H1 (cell line): ENCODE measurements at regions not wholly inside any gene's neighbourhood (a gene's known extent, or its start where the extent isn't known, plus 50 kb on each side); places are given as distances from the start of the nearest gene placed in this dataset.

ENCODE experiments used
- CTCF ChIA-PET: fragments of 300-600 bp; sonication (Branson Sonifier 250); formaldehyde crosslinking; loops from one replicate; lab custom pipeline; 2021; ENCODE audit not compliant: partially characterized antibody; lab: Charles Lee
- POLR2A ChIA-PET: fragments of 300-600 bp; sonication (Branson Sonifier 250); formaldehyde crosslinking; loops from one replicate; lab custom pipeline; 2021; ENCODE audit warnings: inconsistent platforms; ENCODE audit not compliant: partially characterized antibody; lab: Charles Lee
- DNase-seq, 2 experiments: peaks; one replicate each; pipeline versions ENCODE4 v3.0.0 to v3.0.0-alpha.2; 2010 to 2022; ENCODE audit warnings: low spot score in 2 of 2, low read depth in 1 of 2, mixed read lengths in 1 of 2
- FAIRE-seq: peaks from 2 replicates; lab custom pipeline; 2011; peaks lifted over from hg19 to GRCh38; lab: Jason Lieb, UNC
- H2AFZ ChIP-seq: 2 replicates; pipeline ENCODE4 v1.8.1; 2012; ENCODE audit warnings: low read length, inconsistent platforms
- H2AK5ac ChIP-seq: 2 replicates; pipeline ENCODE4 v1.6.1; 2013; ENCODE audit warnings: low read depth, low read length
- H2BK120ac ChIP-seq: replicated peaks from 2 replicates; pipeline ENCODE3; 2013; ENCODE audit warnings: low read depth, low read length, inconsistent platforms
- H2BK12ac ChIP-seq: 2 replicates; pipeline ENCODE4 v1.6.1; 2013; ENCODE audit warnings: low read depth, low read length
- H2BK15ac ChIP-seq: 2 replicates; pipeline ENCODE4 v1.6.1; 2013; ENCODE audit warnings: low read length
- H2BK20ac ChIP-seq: 2 replicates; pipeline ENCODE4 v1.6.1; 2013; ENCODE audit warnings: low read length
- H2BK5ac ChIP-seq: 2 replicates; pipeline ENCODE4 v1.6.1; 2013; ENCODE audit warnings: low read depth, low read length
- H3K14ac ChIP-seq: 2 replicates; pipeline ENCODE4 v1.6.1; 2013; ENCODE audit warnings: inconsistent platforms; ENCODE audit not compliant: insufficient read length
- H3K18ac ChIP-seq: 2 replicates; pipeline ENCODE4 v1.6.1; 2013; ENCODE audit warnings: low read length; ENCODE audit errors: extremely low read depth
- H3K23ac ChIP-seq: 2 replicates; pipeline ENCODE4 v1.6.1; 2013; ENCODE audit warnings: inconsistent platforms; ENCODE audit not compliant: insufficient read length
- H3K23me2 ChIP-seq: 2 replicates; pipeline ENCODE4 v1.6.1; 2013; ENCODE audit warnings: low read depth, low read length
- H3K27ac ChIP-seq: 2 replicates; pipeline ENCODE4 v1.6.1; 2011; ENCODE audit warnings: low read depth, low read length, inconsistent platforms
- H3K27me3 ChIP-seq, 4 experiments: replicated peaks in 1 of 4; 1 replicate in 1 of 4; 2 replicates in 3 of 4; pipeline versions ENCODE4 v1.6.1 to v1.8.1; 2011 to 2013; ENCODE audit warnings: low read length in 3 of 4, mild to moderate bottlenecking in 3 of 4, inconsistent platforms in 2 of 4, mixed read lengths in 2 of 4, moderate library complexity in 1 of 4; ENCODE audit not compliant: control insufficient read depth in 3 of 4, insufficient read depth in 3 of 4; ENCODE audit errors: extremely low read depth in 1 of 4
- H3K36me3 ChIP-seq, 4 experiments: 2 replicates each; pipeline versions ENCODE4 v1.6.1 to v1.8.1; 2011 to 2013; ENCODE audit warnings: mild to moderate bottlenecking in 4 of 4, low read length in 3 of 4, moderate library complexity in 2 of 4, control low read depth in 1 of 4, inconsistent platforms in 1 of 4; ENCODE audit not compliant: insufficient read depth in 4 of 4, control insufficient read depth in 2 of 4
- H3K4ac ChIP-seq: replicated peaks from 2 replicates; pipeline ENCODE3; 2013; ENCODE audit warnings: low read length, low read depth, mixed read lengths, inconsistent platforms; ENCODE audit not compliant: insufficient read length
- H3K4me1 ChIP-seq, 4 experiments: replicated peaks in 1 of 4; 1 replicate in 1 of 4; 2 replicates in 3 of 4; pipeline versions ENCODE4 v1.6.1 to v1.8.1; 2011 to 2013; ENCODE audit warnings: low read length in 3 of 4, inconsistent platforms in 2 of 4, mixed read lengths in 1 of 4; ENCODE audit not compliant: insufficient read depth in 4 of 4, control insufficient read depth in 3 of 4
- H3K4me2 ChIP-seq, 2 experiments: 2 replicates each; pipeline versions ENCODE4 v1.6.1 to v1.8.1; 2011 to 2013; ENCODE audit warnings: low read depth in 2 of 2, low read length in 2 of 2, control low read depth in 1 of 2, inconsistent platforms in 1 of 2, mild to moderate bottlenecking in 1 of 2; ENCODE audit not compliant: insufficient read depth in 1 of 2
- H3K4me3 ChIP-seq, 4 experiments: fragments of 200-600, 300-600 bp in 1 of 4; sonication (generic), shearing (Covaris generic), sonication (Bioruptor Twin) in 1 of 4; 2 replicates each; pipeline versions ENCODE4 v1.5.1 to v1.8.1; 2011 to 2016; ENCODE audit warnings: low read length in 4 of 4, low read depth in 3 of 4, control low read depth in 2 of 4, inconsistent platforms in 2 of 4, mild to moderate bottlenecking in 2 of 4, mixed read lengths in 1 of 4, moderate library complexity in 1 of 4; ENCODE audit not compliant: insufficient read depth in 2 of 4; ENCODE audit errors: extremely low read depth in 1 of 4
- H3K56ac ChIP-seq: replicated peaks from 2 replicates; pipeline ENCODE3; 2013; ENCODE audit warnings: low read depth, mild to moderate bottlenecking, mixed read lengths, low read length, inconsistent platforms; ENCODE audit not compliant: insufficient read length
- H3K79me1 ChIP-seq: 2 replicates; pipeline ENCODE4 v1.6.1; 2013; ENCODE audit warnings: low read depth, low read length, control low read depth
- H3K79me2 ChIP-seq, 2 experiments: 2 replicates each; pipeline versions ENCODE4 v1.6.1 to v1.8.1; 2012 to 2013; ENCODE audit warnings: low read length in 2 of 2, mild to moderate bottlenecking in 2 of 2, inconsistent platforms in 1 of 2; ENCODE audit not compliant: insufficient read depth in 2 of 2, control insufficient read depth in 1 of 2
- H3K9ac ChIP-seq, 4 experiments: replicated peaks in 1 of 4; 1 replicate in 1 of 4; 2 replicates in 3 of 4; pipeline versions ENCODE4 v1.6.1 to v1.8.1; 2011 to 2013; ENCODE audit warnings: low read depth in 3 of 4, low read length in 3 of 4, control low read depth in 2 of 4, mild to moderate bottlenecking in 2 of 4, moderate library complexity in 2 of 4, inconsistent platforms in 1 of 4; ENCODE audit errors: extremely low read depth in 1 of 4
- H3K9me3 ChIP-seq, 2 experiments: 2 replicates each; pipeline versions ENCODE4 v1.6.1 to v1.8.1; 2012 to 2013; ENCODE audit warnings: mild to moderate bottlenecking in 2 of 2, moderate library complexity in 2 of 2, control low read depth in 1 of 2, inconsistent platforms in 1 of 2, low read depth in 1 of 2, low read length in 1 of 2, mixed read lengths in 1 of 2; ENCODE audit not compliant: insufficient read depth in 2 of 2
- H4K20me1 ChIP-seq, 2 experiments: replicated peaks in 1 of 2; 2 replicates each; pipeline versions ENCODE3 to v1.8.1; 2011 to 2013; ENCODE audit warnings: inconsistent platforms in 2 of 2, low read length in 2 of 2, mild to moderate bottlenecking in 1 of 2; ENCODE audit not compliant: insufficient read depth in 2 of 2, control insufficient read depth in 1 of 2
- H4K5ac ChIP-seq: 2 replicates; pipeline ENCODE4 v1.6.1; 2013; ENCODE audit warnings: low read length, low read depth, mixed read lengths, inconsistent platforms; ENCODE audit not compliant: insufficient read length
- H4K8ac ChIP-seq: 2 replicates; pipeline ENCODE4 v1.8.0; 2013; ENCODE audit warnings: mild to moderate bottlenecking, moderate library complexity, low read length, inconsistent platforms; ENCODE audit not compliant: insufficient read depth; ENCODE audit errors: extremely low read depth
- H4K91ac ChIP-seq: replicated peaks from 2 replicates; pipeline ENCODE3; 2013; ENCODE audit warnings: low read length, mixed read lengths, inconsistent platforms; ENCODE audit not compliant: insufficient read length
- BRCA1 ChIP-seq: IDR thresholded peaks from 2 replicates; pipeline ENCODE4 v1.6.1; 2012; ENCODE audit warnings: low read depth, low read length, improper control_type of control experiment
- EGR1 ChIP-seq: IDR thresholded peaks from 2 replicates; pipeline ENCODE4 v1.6.1; 2011; ENCODE audit warnings: low read depth, low read length, borderline replicate concordance
- EZH2 ChIP-seq: fragments of 200-600 bp; sonication (generic); IDR thresholded peaks from 2 replicates; pipeline ENCODE4 v1.7.1; 2012; ENCODE audit warnings: low read depth, mild to moderate bottlenecking, moderate library complexity, low read length, inconsistent platforms; ENCODE audit not compliant: severe bottlenecking
- GABPA ChIP-seq: IDR thresholded peaks from 2 replicates; pipeline ENCODE4 v1.6.1; 2011; ENCODE audit warnings: mild to moderate bottlenecking, low read length, moderate library complexity, borderline replicate concordance; ENCODE audit not compliant: insufficient read depth
- HDAC6 ChIP-seq: IDR thresholded peaks from one replicate; pipeline ENCODE4 v1.7.1; 2012; ENCODE audit warnings: low read depth, mild to moderate bottlenecking, inconsistent platforms, low read length, moderate library complexity
- POLR2AphosphoS5 ChIP-seq: IDR thresholded peaks from 2 replicates; pipeline ENCODE4 v1.6.1; 2011; ENCODE audit warnings: low read depth, low read length
- POU5F1 ChIP-seq: IDR thresholded peaks from 2 replicates; pipeline ENCODE4 v1.6.1; 2011; ENCODE audit warnings: low read depth, mild to moderate bottlenecking, low read length, moderate library complexity
- RNF2 ChIP-seq: fragments of 200-900, 300-1000 bp; sonication (generic); IDR thresholded peaks from 2 replicates; pipeline ENCODE4 v1.7.1; 2016; ENCODE audit warnings: borderline replicate concordance, low read depth, mild to moderate bottlenecking, antibody characterized with exemption, low read length; ENCODE audit not compliant: poor library complexity, severe bottlenecking; ENCODE audit errors: missing control alignments
- YY1 ChIP-seq: IDR thresholded peaks from 2 replicates; pipeline ENCODE4 v1.6.1; 2011; ENCODE audit warnings: low read depth, mild to moderate bottlenecking, low read length

GRCh38 chr13:65582160-65582559, 1648.0 kb downstream of the PCDH9 start:
- Histone ChIP-seq H3K9ac (no peak overlapping the region), H3K23ac (no peak overlapping the region), H3K9me3 (no peaks in the 10 kb centered on the region), H2BK5ac (no peak overlapping the region), H3K79me1 (no peaks in the 10 kb centered on the region), H4K8ac (no peak overlapping the region), H3K36me3 (no peaks in the 10 kb centered on the region), H2AFZ (no peak overlapping the region), H4K20me1 (no peaks in the 10 kb centered on the region), H3K56ac (no peak overlapping the region), H4K91ac (no peak overlapping the region), H3K27ac (no peak overlapping the region), H3K14ac (no peak overlapping the region), H2BK15ac (no peak overlapping the region), H3K4me1 (no peaks in the 10 kb centered on the region; a peak in 1 of 7 replicates), H2BK120ac (no peak overlapping the region), H4K5ac (no peak overlapping the region), H3K23me2 (no peaks in the 10 kb centered on the region), H2BK20ac (no peak overlapping the region), H2AK5ac (no peak overlapping the region), H3K4ac (no peak overlapping the region), H3K4me3 (no peak overlapping the region), H2BK12ac (no peak overlapping the region), H3K4me2 (no peak overlapping the region), H3K18ac (no peak overlapping the region), H3K79me2 (no peaks in the 10 kb centered on the region), H3K27me3 (0 out of 7 replicates have a peak, but pooled peaks cover 0 to 2% (median 0%) of the 10 kb centered on the region in 4 experiments)
- no peak for TF ChIP-seq EZH2
- no peak for TF ChIP-seq YY1
- no peak for TF ChIP-seq RNF2
- no peak for TF ChIP-seq HDAC6
- no peak for TF ChIP-seq EGR1
- TF ChIP-seq BRCA1: no peak
- no peak for TF ChIP-seq POU5F1
- TF ChIP-seq POLR2AphosphoS5: no peak
- TF ChIP-seq GABPA: no peak
- DNase-seq: no peak
- CTCF ChIA-PET: no interaction called here
- POLR2A ChIA-PET: no interaction called here
- FAIRE-seq: no peak
